ENCODE measurements at regions not wholly inside any gene's neighbourhood (a gene's known extent, or its start where the extent isn't known, plus 50 kb on each side); places are given as distances from the start of the nearest gene placed in this dataset.

GRCh38 chr11:134785660-134786284 lies 373.7 kb upstream of the B3GAT1 start:
- H3K23ac ChIP-seq (ENCODE audit: insufficient read length, low read depth, low read length), result no peak overlapping the region
- no peak overlapping the region for H3K4me2 ChIP-seq (ENCODE audit: insufficient read depth, insufficient read length, low read length)
- no CpG with 5 or more reads among the region's 14 CpGs for WGBS (ENCODE audit: extremely low coverage, insufficient read length, low lambda C conversion rate)
- no peak overlapping the region for H4K8ac ChIP-seq (replicated peaks; ENCODE audit: insufficient read length, low read depth, low read length)
- Mint-ChIP-seq H3K9me3 (no peaks in the 10 kb centered on the region), H3K4me1 (no peaks in the 10 kb centered on the region), H3K27ac (no peak overlapping the region), H3K4me3 (no peak overlapping the region), H3K36me3 (ENCODE audit: insufficient read depth in 1 of 3, low read depth in 3 of 3) (no peaks in the 10 kb centered on the region), H3K27me3 (ENCODE audit: low read depth) (peaks cover 46% of the 10 kb centered on the region)
- no peak overlapping the region for H2BK20ac ChIP-seq (ENCODE audit: low read depth, low read length, poor library complexity, severe bottlenecking)
- no peak overlapping the region for H3T11ph ChIP-seq (ENCODE audit: low read length)
- no peak overlapping the region for H3K18ac ChIP-seq (ENCODE audit: insufficient read length, low read depth, low read length)
- no peak overlapping the region for H2BK15ac ChIP-seq (ENCODE audit: low read depth, low read length)
- no peak overlapping the region for H3K14ac ChIP-seq (ENCODE audit: insufficient read depth, low read length)
- H2BK12ac ChIP-seq (ENCODE audit: insufficient read length, low read depth, low read length), result no peak overlapping the region
- H4K5ac ChIP-seq (ENCODE audit: insufficient read length, low read depth, low read length), result no peak overlapping the region
- no peaks in the 10 kb centered on the region for H3K79me2 ChIP-seq (ENCODE audit: insufficient read depth, low read length)
- H2BK120ac ChIP-seq (ENCODE audit: low read depth, low read length, poor library complexity, severe bottlenecking), result no peak overlapping the region
- no peak overlapping the region for H4K91ac ChIP-seq (ENCODE audit: insufficient read length, low read depth, low read length)
- DNase-seq, result no peak
- no peak overlapping the region for H3K9ac ChIP-seq (ENCODE audit: extremely low read depth, insufficient read length, low read length)
- TF ChIP-seq CTCF (conservative IDR thresholded peaks at IDR 0.05), result no peak
- H3K27ac ChIP-seq (ENCODE audit: insufficient read length, low read depth, low read length), result no peak overlapping the region
- no peak overlapping the region for H3K56ac ChIP-seq (ENCODE audit: insufficient read length, low read depth, low read length)
- H3K23me2 ChIP-seq (ENCODE audit: insufficient read length, low read depth, low read length, poor library complexity, severe bottlenecking), result no peaks in the 10 kb centered on the region
- no peaks in the 10 kb centered on the region for H3K9me3 ChIP-seq (ENCODE audit: control insufficient read depth, low read depth, low read length)
- no peaks in the 10 kb centered on the region for H3K4me1 ChIP-seq (ENCODE audit: insufficient read depth, low read length)
- no peak overlapping the region for H2AK5ac ChIP-seq (ENCODE audit: insufficient read length, low read length)
- H3K79me1 ChIP-seq (ENCODE audit: insufficient read depth, low read depth, low read length, poor library complexity, severe bottlenecking), result no peaks in the 10 kb centered on the region
- no peaks in the 10 kb centered on the region for H4K20me1 ChIP-seq (ENCODE audit: control insufficient read depth, insufficient read depth, insufficient read length)
- no peaks in the 10 kb centered on the region; the same call in 1 of the 2 replicates for H3K27me3 ChIP-seq (ENCODE audit: insufficient read depth, low read length)
- no peak overlapping the region for H3K4ac ChIP-seq (ENCODE audit: low read depth, low read length)
- no peak overlapping the region for H2AFZ ChIP-seq (ENCODE audit: low read length)
- no peak overlapping the region for H2BK5ac ChIP-seq (ENCODE audit: insufficient read length, low read length)
